Thymus (tissue), 11 donors: ENCODE measurements at regions not wholly inside any gene's neighbourhood (a gene's known extent, or its start where the extent isn't known, plus 50 kb on each side); places are given as distances from the start of the nearest gene placed in this dataset.
A peak's percentile ranks its signal among the peaks of the same experiment; 100 is the strongest.

Experiments used
- DNase-seq, 9 donors: peaks; one replicate each; pipeline ENCODE4 v3.0.0-alpha.2; 2013; ENCODE audit warnings: low spot score in 9 of 9, low read depth in 6 of 9, missing footprints in 1 of 9
- H3K27ac ChIP-seq, 2 donors: one replicate each; pipeline ENCODE4 v1.5.1; 2013; ENCODE audit warnings: control low read depth in 1 of 2, low read depth in 1 of 2, low read length in 1 of 2, mild to moderate bottlenecking in 1 of 2, moderate library complexity in 1 of 2
- H3K27me3 ChIP-seq, 2 donors: one replicate each; pipeline ENCODE4 v1.5.1; 2013; ENCODE audit warnings: low read length in 1 of 2; ENCODE audit not compliant: control insufficient read depth in 2 of 2, insufficient read depth in 1 of 2
- H3K36me3 ChIP-seq, 2 donors: one replicate each; pipeline ENCODE4 v1.5.1; 2013; ENCODE audit warnings: low read length in 1 of 2, mild to moderate bottlenecking in 1 of 2, moderate library complexity in 1 of 2; ENCODE audit not compliant: control insufficient read depth in 2 of 2, insufficient read depth in 2 of 2
- H3K4me1 ChIP-seq, 2 donors: one replicate each; pipeline ENCODE4 v1.5.1; 2013; ENCODE audit warnings: low read length in 2 of 2; ENCODE audit not compliant: control insufficient read depth in 2 of 2, insufficient read depth in 2 of 2
- H3K4me3 ChIP-seq, 2 donors: one replicate each; pipeline ENCODE4 v1.5.1; 2013; ENCODE audit warnings: low read length in 2 of 2, control low read depth in 1 of 2, mild to moderate bottlenecking in 1 of 2
- H3K9me3 ChIP-seq, 2 donors: one replicate each; pipeline ENCODE4 v1.5.1; 2013; ENCODE audit warnings: low read length in 1 of 2, mild to moderate bottlenecking in 1 of 2; ENCODE audit not compliant: control insufficient read depth in 2 of 2, insufficient read depth in 1 of 2
- WGBS: extraction: QIAGEN DNeasy Blood & Tissue Kit; methylation state at CpG from one replicate; pipeline ENCODE4 v1.1.7; 2013; 5-methylcytosine and 5-hydroxymethylcytosine counted together
- donor health status: healthy.

- no peaks in the 10 kb centered on the region for H3K9me3 ChIP-seq
- H3K4me3 ChIP-seq = no peak overlapping the region
- H3K27ac ChIP-seq = no peak overlapping the region
- H3K4me1 ChIP-seq = no peaks in the 10 kb centered on the region
- H3K27me3 ChIP-seq = no peaks in the 10 kb centered on the region
- H3K36me3 ChIP-seq = no peaks in the 10 kb centered on the region
- no peak for DNase-seq
- WGBS = 94% methylated on average over 2 of the region's 2 CpGs
Observed at GRCh38 chr4:149277705-149278104, 537.9 kb downstream of the IQCM start.

GRCh38 chr4:149269835-149270234, 545.8 kb downstream of the IQCM start:
- H3K9me3 ChIP-seq = no peaks in the 10 kb centered on the region
- WGBS = 95% methylated on average over 1 of the region's 1 CpG
- H3K27me3 ChIP-seq = no peaks in the 10 kb centered on the region
- no peak for DNase-seq
- no peak overlapping the region for H3K27ac ChIP-seq
- no peaks in the 10 kb centered on the region for H3K4me1 ChIP-seq
- no peaks in the 10 kb centered on the region for H3K36me3 ChIP-seq
- no peak overlapping the region for H3K4me3 ChIP-seq

- 92% methylated on average over 3 of the region's 3 CpGs for WGBS
- Histone ChIP-seq H3K4me3 (no peak overlapping the region), H3K27ac (no peak overlapping the region), H3K36me3 (no peaks in the 10 kb centered on the region), H3K9me3 (no peaks in the 10 kb centered on the region), H3K4me1 (no peaks in the 10 kb centered on the region), H3K27me3 (no peaks in the 10 kb centered on the region)
- no peak for DNase-seq
Observed at GRCh38 chr4:149266301-149266700, 549.3 kb downstream of the IQCM start.

GRCh38 chr4:149265645-149266044, 550.0 kb downstream of the IQCM start:
- WGBS = 64% methylated on average over 3 of the region's 3 CpGs
- H3K9me3 ChIP-seq = no peaks in the 10 kb centered on the region

GRCh38 chr4:149264093-149264733, 551.4 kb downstream of the IQCM start:
- no peaks in the 10 kb centered on the region for H3K36me3 ChIP-seq
- H3K4me3 ChIP-seq = no peak overlapping the region
- peak in 4 of 9 donors; percentile 1 to 20 (median 4) for DNase-seq
- no peaks in the 10 kb centered on the region for H3K27me3 ChIP-seq
- H3K4me1 ChIP-seq = no peaks in the 10 kb centered on the region
- 39% methylated on average over 2 of the region's 2 CpGs for WGBS
- H3K27ac ChIP-seq = no peak overlapping the region
- H3K9me3 ChIP-seq = no peaks in the 10 kb centered on the region

More at GRCh38 chr4:149265645-149266044, 550.0 kb downstream of the IQCM start:
- no peak for DNase-seq
- Histone ChIP-seq H3K36me3 (no peaks in the 10 kb centered on the region), H3K27me3 (no peaks in the 10 kb centered on the region), H3K4me1 (no peaks in the 10 kb centered on the region), H3K27ac (no peak overlapping the region), H3K4me3 (no peak overlapping the region)

- no peak for DNase-seq
- no peaks in the 10 kb centered on the region for H3K4me1 ChIP-seq
- 87% methylated on average over 1 of the region's 1 CpG for WGBS
Observed at GRCh38 chr4:149248191-149248764, 567.4 kb downstream of the IQCM start.

GRCh38 chr4:149247164-149247563, 568.5 kb downstream of the IQCM start:
- no peaks in the 10 kb centered on the region for H3K36me3 ChIP-seq
- no peaks in the 10 kb centered on the region for H3K4me1 ChIP-seq
- no peaks in the 10 kb centered on the region for H3K27me3 ChIP-seq
- H3K4me3 ChIP-seq = no peak overlapping the region
- 92% methylated on average over 2 of the region's 2 CpGs for WGBS
- no peak for DNase-seq
- no peaks in the 10 kb centered on the region for H3K9me3 ChIP-seq
- H3K27ac ChIP-seq = no peak overlapping the region

More at GRCh38 chr4:149248191-149248764, 567.4 kb downstream of the IQCM start:
- Histone ChIP-seq H3K9me3 (no peaks in the 10 kb centered on the region), H3K36me3 (no peaks in the 10 kb centered on the region), H3K27ac (no peak overlapping the region), H3K4me3 (no peak overlapping the region), H3K27me3 (no peaks in the 10 kb centered on the region)

- Histone ChIP-seq H3K27ac (no peak overlapping the region), H3K27me3 (no peaks in the 10 kb centered on the region), H3K4me1 (no peaks in the 10 kb centered on the region), H3K9me3 (no peaks in the 10 kb centered on the region), H3K4me3 (no peak overlapping the region), H3K36me3 (no peaks in the 10 kb centered on the region)
- DNase-seq = no peak
- WGBS = 87% methylated on average over 1 of the region's 1 CpG
Observed at GRCh38 chr4:149245333-149245732, 570.3 kb downstream of the IQCM start.

GRCh38 chr4:149238097-149238496, 577.5 kb downstream of the IQCM start:
- Histone ChIP-seq H3K27me3 (no peaks in the 10 kb centered on the region), H3K4me3 (no peak overlapping the region), H3K9me3 (no peaks in the 10 kb centered on the region), H3K27ac (no peak overlapping the region), H3K36me3 (no peaks in the 10 kb centered on the region), H3K4me1 (no peaks in the 10 kb centered on the region)
- no peak for DNase-seq
- 96% methylated on average over 3 of the region's 3 CpGs for WGBS
